Sigmoid colon (tissue), 6 donors: ENCODE measurements at regions not wholly inside any gene's neighbourhood (a gene's known extent, or its start where the extent isn't known, plus 50 kb on each side); places are given as distances from the start of the nearest gene placed in this dataset.

Experiments used
- DNase-seq: peaks from one replicate; pipeline ENCODE4 v3.0.0-alpha.2; 2019
- H3K27ac ChIP-seq, 4 donors: fragments of 200-600 bp; sonication (generic); one replicate each; pipeline ENCODE4 v1.5.1; 2016 to 2019; ENCODE audit warnings: mild to moderate bottlenecking in 1 of 4
- H3K27me3 ChIP-seq, 3 donors: fragments of 200-600 bp; sonication (generic); one replicate each; pipeline ENCODE4 v1.5.1; 2019; ENCODE audit warnings: mild to moderate bottlenecking in 1 of 3
- H3K36me3 ChIP-seq, 4 donors: fragments of 200-600 bp; sonication (generic); one replicate each; pipeline ENCODE4 v1.5.1; 2016 to 2019
- H3K4me1 ChIP-seq, 4 donors: fragments of 200-600 bp; sonication (generic); one replicate each; pipeline ENCODE4 v1.5.1; 2017 to 2019
- H3K4me3 ChIP-seq, 4 donors: fragments of 200-600 bp; sonication (generic); one replicate each; pipeline ENCODE4 v1.5.1; 2017 to 2019; ENCODE audit warnings: mild to moderate bottlenecking in 2 of 4, moderate library complexity in 1 of 4
- H3K9me3 ChIP-seq, 4 donors: fragments of 200-600 bp in 3 of 4; sonication (generic) in 3 of 4; one replicate each; pipeline versions ENCODE4 v1.5.1 to v1.6.1; 2013 to 2019
- EP300 ChIP-seq, 4 donors: sonication (generic); formaldehyde crosslinking; IDR thresholded peaks; one replicate each; pipeline ENCODE4 v1.6.1; 2017; ENCODE audit warnings: antibody characterized with exemption in 4 of 4
- POLR2A ChIP-seq, 2 donors: fragments of 450-650 bp; IDR thresholded peaks; one replicate each; pipeline ENCODE4 v1.6.1; 2016; ENCODE audit warnings: antibody characterized with exemption in 2 of 2, mild to moderate bottlenecking in 2 of 2, moderate library complexity in 2 of 2
- POLR2AphosphoS5 ChIP-seq, 4 donors: sonication (generic); formaldehyde crosslinking; IDR thresholded peaks; one replicate each; pipeline ENCODE4 v1.6.1; 2017; ENCODE audit warnings: antibody characterized with exemption in 4 of 4
- WGBS, 2 donors: extraction: QIAGEN DNeasy Blood & Tissue Kit; methylation state at CpG; one replicate each; pipeline ENCODE4 v1.1.7; 2013; 5-methylcytosine and 5-hydroxymethylcytosine counted together
- intact Hi-C: fragments of 100-400 bp; cut with DNase I; formaldehyde crosslinking; loops from one replicate; pipeline ENCODE4 v1.15.1; 2023
- TF ChIP-seq, protein P1 (sequence below), 4 experiments: fragments of 450-650 bp in 3 of 4; fragments of 200-600 bp in 1 of 4; IDR thresholded peaks; one replicate each; pipeline ENCODE4 v1.5.1; 2016 to 2019; ENCODE audit warnings: antibody characterized with exemption in 4 of 4, mild to moderate bottlenecking in 3 of 4, moderate library complexity in 2 of 4
- donor health status: healthy with polysubstance abuse.
- donor health status: healthy.

DNA sequence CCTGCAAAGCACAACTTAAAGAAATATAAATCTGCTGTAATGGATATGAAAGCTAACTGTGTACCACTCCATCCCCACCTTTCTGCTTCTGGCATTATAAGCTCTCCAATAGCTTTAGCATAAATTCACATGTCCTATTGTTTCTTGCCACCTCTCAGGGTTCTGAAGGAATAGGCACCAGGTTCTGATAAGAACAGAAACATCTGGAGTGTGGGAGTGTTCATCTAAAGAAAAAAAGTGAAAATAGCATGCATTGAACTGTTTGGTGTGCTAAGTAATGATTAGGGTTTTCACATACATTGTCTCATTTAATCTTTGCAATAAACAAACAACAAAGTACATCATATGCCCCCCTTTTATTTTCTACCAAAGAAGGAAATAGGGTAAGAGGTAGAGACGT lies 72.3 kb downstream of the FAM76B start:
- DNase-seq: no peak
- intact Hi-C loops: no loop called here
- Histone ChIP-seq H3K36me3 (no peaks in the 10 kb centered on the region), H3K4me1 (no peaks in the 10 kb centered on the region), H3K4me3 (no peak overlapping the region), H3K27me3 (no peaks in the 10 kb centered on the region), H3K27ac (no peak overlapping the region), H3K9me3 (no peaks in the 10 kb centered on the region)
- TF ChIP-seq EP300 (IDR thresholded peaks at IDR 0.05) (no peak), POLR2A (IDR thresholded peaks at IDR 0.05) (no peak), POLR2AphosphoS5 (IDR thresholded peaks at IDR 0.05) (no peak)
- TF ChIP-seq, protein P1, sequence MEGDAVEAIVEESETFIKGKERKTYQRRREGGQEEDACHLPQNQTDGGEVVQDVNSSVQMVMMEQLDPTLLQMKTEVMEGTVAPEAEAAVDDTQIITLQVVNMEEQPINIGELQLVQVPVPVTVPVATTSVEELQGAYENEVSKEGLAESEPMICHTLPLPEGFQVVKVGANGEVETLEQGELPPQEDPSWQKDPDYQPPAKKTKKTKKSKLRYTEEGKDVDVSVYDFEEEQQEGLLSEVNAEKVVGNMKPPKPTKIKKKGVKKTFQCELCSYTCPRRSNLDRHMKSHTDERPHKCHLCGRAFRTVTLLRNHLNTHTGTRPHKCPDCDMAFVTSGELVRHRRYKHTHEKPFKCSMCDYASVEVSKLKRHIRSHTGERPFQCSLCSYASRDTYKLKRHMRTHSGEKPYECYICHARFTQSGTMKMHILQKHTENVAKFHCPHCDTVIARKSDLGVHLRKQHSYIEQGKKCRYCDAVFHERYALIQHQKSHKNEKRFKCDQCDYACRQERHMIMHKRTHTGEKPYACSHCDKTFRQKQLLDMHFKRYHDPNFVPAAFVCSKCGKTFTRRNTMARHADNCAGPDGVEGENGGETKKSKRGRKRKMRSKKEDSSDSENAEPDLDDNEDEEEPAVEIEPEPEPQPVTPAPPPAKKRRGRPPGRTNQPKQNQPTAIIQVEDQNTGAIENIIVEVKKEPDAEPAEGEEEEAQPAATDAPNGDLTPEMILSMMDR (IDR thresholded peaks at IDR 0.05): no peak
- 0 to 35% methylated on average over 1 of the region's 1 CpG for WGBS, 2 donors

DNA sequence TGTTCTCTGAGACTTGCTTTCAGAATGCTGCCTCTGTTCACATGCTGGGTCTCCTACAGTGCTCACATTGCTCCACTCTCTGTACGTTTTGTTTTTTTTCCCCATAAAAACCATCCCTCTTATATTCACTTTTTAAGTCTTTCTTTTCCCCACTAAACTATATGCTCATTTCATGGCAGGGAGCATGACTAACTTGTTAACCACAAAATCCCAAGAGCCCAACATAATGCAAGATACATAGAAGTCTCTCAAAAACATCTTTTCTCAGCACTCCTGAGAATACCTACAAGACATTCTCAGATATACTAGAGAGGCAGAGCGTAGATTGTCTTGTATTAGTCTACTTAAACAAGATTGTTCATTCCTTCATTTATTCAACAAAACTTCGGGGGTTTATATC lies 73.3 kb downstream of the FAM76B start:
- no peak overlapping the region for H3K27ac ChIP-seq
- intact Hi-C loops: no loop called here
- no peak for TF ChIP-seq POLR2AphosphoS5 (IDR thresholded peaks at IDR 0.05)
- no peak for TF ChIP-seq EP300 (IDR thresholded peaks at IDR 0.05)
- no peak for TF ChIP-seq POLR2A (IDR thresholded peaks at IDR 0.05)
- TF ChIP-seq, protein P1 (IDR thresholded peaks at IDR 0.05): no peak
- DNase-seq: no peak
- no peaks in the 10 kb centered on the region for H3K4me1 ChIP-seq
- no peaks in the 10 kb centered on the region for H3K9me3 ChIP-seq
- H3K27me3 ChIP-seq: no peaks in the 10 kb centered on the region
- WGBS, 2 donors: 66 to 88% methylated on average over 3 of the region's 3 CpGs
- no peak overlapping the region for H3K4me3 ChIP-seq
- H3K36me3 ChIP-seq: no peaks in the 10 kb centered on the region

DNA sequence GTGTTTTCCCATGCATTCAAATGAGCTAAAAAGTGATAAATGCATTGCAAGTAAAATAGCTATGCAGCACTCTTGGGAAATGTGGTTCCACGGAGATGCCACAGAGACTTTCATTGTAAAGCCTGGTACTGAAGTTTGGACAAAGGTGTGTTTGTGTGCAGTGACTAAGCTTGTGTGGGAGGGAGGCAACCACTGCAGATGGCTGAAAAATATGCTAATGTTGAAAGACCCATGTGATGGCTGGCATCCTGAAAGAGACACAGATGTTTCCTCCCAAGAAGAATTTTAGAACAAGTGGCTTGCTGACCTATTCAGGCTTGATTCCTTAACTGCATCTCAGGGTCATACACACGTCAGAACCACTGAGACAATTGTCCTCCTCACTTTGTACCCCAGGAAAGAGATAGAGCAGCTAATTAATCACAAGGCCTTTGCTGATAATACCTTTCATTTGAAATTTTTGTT lies 73.8 kb downstream of the FAM76B start:
- Histone ChIP-seq H3K4me1 (no peaks in the 10 kb centered on the region), H3K36me3 (no peaks in the 10 kb centered on the region), H3K27me3 (no peaks in the 10 kb centered on the region), H3K27ac (no peak overlapping the region), H3K4me3 (no peak overlapping the region), H3K9me3 (no peaks in the 10 kb centered on the region)
- 31 to 51% methylated on average over 2 of the region's 2 CpGs for WGBS, 2 donors
- intact Hi-C loops: no loop called here
- TF ChIP-seq POLR2A (IDR thresholded peaks at IDR 0.05) (no peak), EP300 (IDR thresholded peaks at IDR 0.05) (no peak), POLR2AphosphoS5 (IDR thresholded peaks at IDR 0.05) (no peak)
- TF ChIP-seq, protein P1 (IDR thresholded peaks at IDR 0.05): no peak
- DNase-seq: no peak

DNA sequence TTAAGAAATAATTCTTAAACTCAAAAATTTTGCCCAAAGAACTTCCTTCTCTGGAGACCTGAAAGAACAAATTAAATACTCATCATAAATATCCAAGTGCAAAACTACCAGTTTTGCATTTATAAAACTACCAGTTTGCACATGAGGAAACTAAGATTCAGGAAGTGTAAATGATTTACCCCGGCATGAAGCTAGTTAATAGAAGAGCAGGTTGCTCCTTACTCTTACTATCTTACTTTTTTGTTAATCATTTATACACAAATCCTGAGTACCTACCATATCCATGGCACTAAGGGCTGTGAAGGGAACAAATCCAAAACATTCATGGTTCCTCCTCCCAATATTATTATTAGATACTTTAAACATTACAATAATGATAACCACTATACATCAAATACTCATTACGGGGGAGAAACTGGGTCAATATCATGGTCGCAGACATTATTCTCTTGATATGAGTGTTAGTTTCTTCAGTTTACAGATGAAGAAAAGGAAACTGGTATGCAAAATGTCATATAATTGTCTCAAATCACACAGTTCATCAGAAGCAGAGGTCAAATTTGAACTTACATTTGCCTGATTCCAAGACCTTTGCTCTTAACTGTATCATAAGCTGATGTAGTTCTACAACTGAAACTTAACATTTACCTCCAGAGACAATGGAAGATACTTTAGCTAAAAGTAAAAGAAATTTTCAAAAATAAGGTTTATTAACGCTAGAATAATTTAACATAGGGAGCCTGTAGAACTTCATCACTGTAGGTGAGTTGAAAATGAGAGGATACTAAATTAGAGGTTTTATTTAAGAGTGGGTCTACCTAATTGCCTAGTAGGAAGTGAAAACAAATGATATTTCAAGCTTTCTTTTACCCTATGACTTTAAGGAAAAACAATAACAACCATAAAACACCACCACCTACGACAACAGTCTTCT lies 74.5 kb downstream of the FAM76B start:
- Histone ChIP-seq H3K4me1 (no peaks in the 10 kb centered on the region), H3K4me3 (no peak overlapping the region), H3K27me3 (no peaks in the 10 kb centered on the region), H3K36me3 (no peaks in the 10 kb centered on the region), H3K9me3 (no peaks in the 10 kb centered on the region), H3K27ac (no peak overlapping the region)
- WGBS, 2 donors: 57 to 60% methylated on average over 5 of the region's 5 CpGs
- intact Hi-C loops: no loop called here
- no peak for DNase-seq
- no peak for TF ChIP-seq POLR2A (IDR thresholded peaks at IDR 0.05)
- TF ChIP-seq EP300 (IDR thresholded peaks at IDR 0.05): no peak
- TF ChIP-seq, protein P1 (IDR thresholded peaks at IDR 0.05): no peak
- no peak for TF ChIP-seq POLR2AphosphoS5 (IDR thresholded peaks at IDR 0.05)
